Fibroblast of peridontal ligament (primary cell): ENCODE measurements at regions not wholly inside any gene's neighbourhood (a gene's known extent, or its start where the extent isn't known, plus 50 kb on each side); places are given as distances from the start of the nearest gene placed in this dataset.
A peak's percentile ranks its signal among the peaks of the same experiment; 100 is the strongest.

Source experiments
- DNase-seq: peaks from one replicate; pipeline ENCODE4 v3.0.0-alpha.2; 2010; ENCODE audit errors: extremely low read depth

- peak; percentile 83 for DNase-seq
Observed at GRCh38 chr6:45791211-45792168, 224.2 kb downstream of the CLIC5 start.

GRCh38 chr6:45789238-45789637, 226.4 kb downstream of the CLIC5 start:
- no peak for DNase-seq

- peak; percentile 33 for DNase-seq
Observed at GRCh38 chr6:45787384-45787783, 228.3 kb downstream of the CLIC5 start.

GRCh38 chr6:45786355-45786781, 229.3 kb downstream of the CLIC5 start:
- DNase-seq, result no peak

DNA sequence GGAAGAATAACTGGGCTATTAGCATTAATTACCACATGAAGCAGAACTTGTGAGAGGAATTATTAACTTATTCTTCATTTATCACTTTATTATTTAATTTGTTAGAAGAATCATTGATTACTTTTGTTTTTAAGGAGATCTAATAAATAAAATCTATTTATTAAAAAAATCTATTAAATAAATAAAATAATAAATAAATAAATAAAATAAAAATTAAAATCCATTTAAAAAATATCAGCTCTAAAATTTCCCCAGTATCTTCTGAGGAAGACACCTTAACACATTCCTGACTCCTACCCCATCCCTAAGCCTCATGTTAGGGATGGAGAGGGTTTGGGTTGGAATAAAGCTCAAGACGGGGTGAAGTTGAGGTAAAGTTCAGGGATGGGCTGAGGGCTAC, 231.4 kb downstream of the CLIC5 start:
- DNase-seq, result no peak

DNA sequence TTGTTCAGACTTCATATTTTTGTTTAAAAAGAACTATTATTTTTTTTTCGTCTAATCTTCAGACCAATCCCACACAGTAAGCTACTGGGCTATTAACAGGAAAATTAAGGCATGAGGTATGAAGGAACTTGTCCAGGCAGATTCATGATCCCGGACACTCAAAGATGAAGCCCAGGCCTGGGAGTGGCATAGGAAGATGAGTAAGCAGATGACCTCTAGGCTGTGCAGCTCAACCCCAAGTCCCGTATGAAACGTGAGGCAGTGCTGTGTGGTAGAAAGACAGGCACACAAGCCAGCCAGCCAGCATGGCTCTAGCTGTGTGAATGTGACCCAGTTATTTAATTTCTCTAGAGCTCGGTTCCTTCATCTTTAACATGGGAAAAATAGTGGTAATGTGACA, 231.9 kb downstream of the CLIC5 start:
- DNase-seq, result no peak

GRCh38 chr6:45781890-45782289, 233.8 kb downstream of the CLIC5 start:
- DNase-seq, result no peak

- no peak for DNase-seq
Observed at GRCh38 chr6:45780523-45780922, 235.1 kb downstream of the CLIC5 start.

DNA sequence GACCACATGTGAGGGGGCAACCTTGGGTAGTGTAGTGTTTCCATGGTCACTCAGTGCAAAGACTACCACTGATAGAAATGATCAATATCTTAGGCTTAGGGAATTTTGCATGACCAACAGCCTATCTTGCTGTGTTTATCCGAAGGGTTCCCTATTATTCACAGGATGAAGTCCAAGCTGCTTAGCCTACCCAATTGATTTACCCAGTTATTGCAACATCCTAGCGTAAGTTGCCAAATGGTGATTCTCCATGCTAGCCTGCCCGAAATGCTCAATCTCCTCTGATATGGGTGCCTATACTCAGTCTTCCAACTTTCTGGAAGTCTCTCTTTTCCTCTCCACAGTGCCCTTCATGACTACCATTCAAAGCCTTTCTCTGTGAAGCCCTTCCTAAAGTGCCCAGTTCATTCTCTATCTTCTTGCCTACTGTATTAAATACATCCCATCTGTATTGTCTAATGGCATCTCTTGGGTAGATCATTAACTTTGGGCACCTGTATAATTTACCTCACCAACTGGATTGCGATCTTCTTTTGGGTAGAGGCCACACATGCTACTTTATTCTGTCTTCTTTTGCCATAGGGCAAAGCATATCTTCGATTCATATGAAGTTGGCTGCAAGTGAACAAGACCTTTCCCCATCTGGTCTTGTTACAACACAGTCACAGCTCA, 240.5 kb downstream of the CLIC5 start:
- no peak for DNase-seq

DNA sequence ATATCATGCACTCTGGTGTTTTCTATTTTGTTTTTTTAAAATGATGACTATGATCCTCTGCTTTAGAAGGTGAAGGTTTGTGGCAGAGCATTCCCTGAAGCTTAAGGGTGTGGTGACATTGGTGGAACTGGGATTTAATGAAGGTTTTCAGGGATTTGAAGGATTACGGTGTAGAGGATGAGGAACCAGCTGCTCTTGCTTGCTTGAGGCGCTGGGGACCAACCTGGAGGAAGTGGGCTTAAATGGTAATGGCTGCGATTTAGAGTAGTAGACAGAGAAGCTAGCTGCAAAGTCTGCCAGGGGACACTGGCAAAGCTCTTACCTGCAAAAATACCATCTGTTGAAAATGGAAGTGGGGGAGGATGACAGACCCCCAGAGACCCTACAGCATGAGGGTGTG, 241.8 kb downstream of the CLIC5 start:
- no peak for DNase-seq

DNA sequence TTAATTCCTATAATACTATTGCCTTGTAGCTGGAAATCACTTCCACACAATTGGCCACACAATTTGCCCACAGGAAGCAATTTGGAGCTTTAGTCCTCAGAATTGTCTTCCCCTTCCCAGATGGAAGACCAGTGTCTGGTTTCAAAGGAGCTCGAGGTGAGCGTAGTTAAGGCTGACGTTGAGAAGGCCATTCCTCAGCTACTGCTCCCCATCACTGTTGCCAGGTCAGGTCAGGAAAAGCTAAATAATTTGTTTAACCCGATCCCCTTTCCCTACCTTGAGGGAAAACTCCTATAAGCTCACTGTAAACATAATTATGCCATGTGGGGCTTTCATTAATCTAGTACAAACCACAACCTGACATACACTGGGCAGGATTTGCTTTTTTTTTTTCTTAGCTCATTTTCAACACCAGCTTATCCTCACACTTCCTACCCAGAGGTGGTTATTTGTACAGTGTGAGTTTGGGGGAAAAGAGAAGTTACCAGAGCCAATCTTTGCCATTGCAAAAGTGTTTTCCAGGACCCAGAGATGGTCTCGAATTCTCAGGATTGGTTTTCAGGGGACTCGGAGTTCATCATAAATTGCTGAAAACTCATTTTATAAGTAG, 242.7 kb downstream of the CLIC5 start:
- no peak for DNase-seq

DNA sequence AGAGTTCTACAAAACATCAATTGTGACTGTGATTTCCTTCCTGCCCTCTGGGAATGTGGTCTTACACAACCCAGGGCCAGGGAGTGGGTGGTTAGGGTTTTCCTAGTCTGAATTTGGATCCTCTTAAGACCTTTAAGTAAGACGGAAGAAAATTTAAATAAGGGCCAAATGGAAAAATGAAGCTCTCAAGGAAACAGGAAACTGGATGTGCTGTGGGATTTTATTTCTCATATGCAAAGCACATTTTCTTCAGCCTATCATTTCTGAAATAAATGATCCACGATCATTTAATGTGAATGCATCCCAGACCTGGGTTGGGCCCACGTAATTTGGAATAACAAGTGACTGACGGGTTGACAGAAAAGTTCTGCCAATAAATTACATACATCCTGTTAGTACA, 243.6 kb downstream of the CLIC5 start:
- no peak for DNase-seq

- no peak for DNase-seq
Observed at GRCh38 chr6:45763281-45763680, 252.4 kb downstream of the CLIC5 start.

DNA sequence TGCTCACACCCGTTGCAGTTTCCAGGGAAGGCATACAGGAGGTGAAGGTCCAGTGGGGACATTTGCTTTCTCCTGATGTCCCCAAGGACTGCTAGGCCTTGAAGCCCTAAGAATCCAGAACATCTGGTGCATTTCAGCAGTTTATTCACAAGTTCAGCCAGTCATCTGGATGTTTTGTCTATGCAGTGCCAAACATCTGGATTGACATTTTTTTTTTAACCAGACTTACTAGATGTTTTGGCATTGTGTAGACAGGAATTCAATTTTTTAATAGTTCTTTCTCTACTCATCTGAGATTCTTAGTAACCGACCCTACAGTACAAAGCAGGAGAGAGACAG, 256.2 kb downstream of the CLIC5 start:
- peak; percentile 69 for DNase-seq

- peak; percentile 21 for DNase-seq
Observed at GRCh38 chr6:45758787-45759471, 256.7 kb downstream of the CLIC5 start.

DNA sequence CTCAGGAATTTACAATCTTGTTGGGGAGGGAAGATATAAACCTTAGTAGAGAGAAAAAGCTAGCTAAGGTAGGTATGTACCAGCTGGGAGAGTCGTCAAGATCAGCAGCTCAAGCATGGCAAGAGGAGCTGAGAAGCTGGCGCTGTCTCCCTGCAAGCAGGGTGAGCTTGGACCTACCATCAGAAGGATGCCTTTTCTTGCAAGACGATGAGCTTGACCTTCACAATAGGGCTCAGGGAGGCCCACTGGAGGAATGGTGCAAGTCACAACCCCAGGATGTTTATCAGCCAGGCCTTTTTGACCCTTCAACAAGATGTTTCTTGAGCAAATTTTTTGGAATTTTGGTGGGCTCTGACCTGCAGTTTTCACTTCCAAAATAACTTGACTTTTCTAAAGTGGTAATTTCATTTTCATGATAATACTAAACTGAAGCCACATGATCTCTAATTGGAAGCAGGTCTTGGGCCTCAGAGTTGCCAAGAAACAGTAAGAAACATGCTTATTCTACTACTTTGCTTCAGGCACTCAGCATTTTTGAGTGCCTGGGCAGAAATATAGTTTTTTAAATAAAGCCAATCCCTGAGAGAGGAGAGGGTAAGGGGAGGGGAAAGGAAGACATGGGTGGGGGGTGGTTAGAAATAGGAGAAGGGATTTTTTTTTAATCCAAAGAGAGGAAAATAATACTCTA, 258.1 kb downstream of the CLIC5 start:
- DNase-seq, result peak; percentile 87

- DNase-seq, result no peak
Observed at GRCh38 chr6:45756606-45757005, 259.1 kb downstream of the CLIC5 start.

GRCh38 chr6:45754432-45754831, 261.2 kb downstream of the CLIC5 start:
- DNase-seq, result no peak

- DNase-seq, result peak; percentile 55
Observed at GRCh38 chr6:45746046-45746445, 269.6 kb downstream of the CLIC5 start.

- DNase-seq, result no peak
Observed at GRCh38 chr6:45743028-45743615, 272.5 kb downstream of the CLIC5 start.

DNA sequence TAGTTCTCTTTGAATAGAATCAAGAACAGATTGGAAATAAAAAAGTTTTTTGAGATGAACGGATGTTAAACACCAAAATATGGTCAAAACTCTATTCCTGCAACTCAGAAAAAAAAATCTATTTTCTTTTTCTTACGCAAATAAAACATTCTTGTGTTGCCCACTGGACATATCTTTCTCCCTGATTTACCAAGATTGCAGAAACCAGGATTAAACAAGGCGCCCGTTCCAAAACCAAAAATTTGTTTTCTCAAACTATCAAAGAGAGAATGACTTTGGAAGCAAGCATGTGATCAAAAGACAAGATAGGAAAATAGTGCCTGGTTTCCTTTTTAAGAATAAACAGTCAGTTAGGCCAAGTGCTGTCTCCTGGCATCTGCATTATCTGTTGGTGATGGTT, 273.1 kb downstream of the CLIC5 start:
- DNase-seq, result peak; percentile 53
